ENCODE measurements at regions not wholly inside any gene's neighbourhood (a gene's known extent, or its start where the extent isn't known, plus 50 kb on each side); places are given as distances from the start of the nearest gene placed in this dataset.

GRCh38 chr13:86051134-86052103 lies 252.2 kb upstream of the SLITRK6 start:
- BruUV-seq (replicated peaks), result no TSS peak
- H3K9me2 ChIP-seq (ENCODE audit: insufficient read depth, low read length), result no peaks in the 10 kb centered on the region
- no peaks in the 10 kb centered on the region for H3K36me3 ChIP-seq (ENCODE audit: insufficient read depth, low read length)
- H3K9me3 ChIP-seq (ENCODE audit: low read length), result no peaks in the 10 kb centered on the region
- ChIA-PET CTCF (ENCODE audit: unreplicated experiment) (no interaction called here), POLR2A (no interaction called here)
- no peak for DNase-seq (ENCODE audit: low spot score)
- no peak overlapping the region for H3K4me3 ChIP-seq (ENCODE audit: low read depth, low read length, poor library complexity, severe bottlenecking)
- no peaks in the 10 kb centered on the region for H3K79me2 ChIP-seq (ENCODE audit: insufficient read depth, low read depth, low read length)
- H3K27ac ChIP-seq (ENCODE audit: low read depth, low read length, poor library complexity, severe bottlenecking), result no peak overlapping the region
- intact Hi-C loops (cut with micrococcal nuclease; ENCODE audit: unreplicated experiment), result no loop called here
- no peaks in the 10 kb centered on the region for H4K20me1 ChIP-seq (ENCODE audit: insufficient read depth, low read length)
- TF ChIP-seq EZH2phosphoT487 (IDR thresholded peaks at IDR 0.05; ENCODE audit: borderline replicate concordance, low read depth, low read length), result no peak
- TF ChIP-seq CTCF (conservative IDR thresholded peaks at IDR 0.05; ENCODE audit: low read length), result no peak
- no peaks in the 10 kb centered on the region for H3K4me1 ChIP-seq (ENCODE audit: insufficient read depth, low read length, poor library complexity, severe bottlenecking)
- H2AFZ ChIP-seq (ENCODE audit: low read length), result no peak overlapping the region
- no peak overlapping the region for H3K4me2 ChIP-seq (ENCODE audit: low read length)

- TF ChIP-seq EZH2phosphoT487 (IDR thresholded peaks at IDR 0.05; ENCODE audit: borderline replicate concordance, low read depth, low read length) (no peak), CTCF (conservative IDR thresholded peaks at IDR 0.05; ENCODE audit: low read length) (no peak)
- Histone ChIP-seq H2AFZ (ENCODE audit: low read length) (no peak overlapping the region), H3K9me3 (ENCODE audit: low read length) (no peaks in the 10 kb centered on the region), H3K4me2 (ENCODE audit: low read length) (no peak overlapping the region), H3K36me3 (ENCODE audit: insufficient read depth, low read length) (no peaks in the 10 kb centered on the region), H3K79me2 (ENCODE audit: insufficient read depth, low read depth, low read length) (no peaks in the 10 kb centered on the region), H3K4me3 (ENCODE audit: low read depth, low read length, poor library complexity, severe bottlenecking) (no peak overlapping the region), H3K9me2 (ENCODE audit: insufficient read depth, low read length) (no peaks in the 10 kb centered on the region), H3K4me1 (ENCODE audit: insufficient read depth, low read length, poor library complexity, severe bottlenecking) (no peaks in the 10 kb centered on the region), H4K20me1 (ENCODE audit: insufficient read depth, low read length) (no peaks in the 10 kb centered on the region), H3K27ac (ENCODE audit: low read depth, low read length, poor library complexity, severe bottlenecking) (no peak overlapping the region)
- ChIA-PET CTCF (ENCODE audit: unreplicated experiment) (no interaction called here), POLR2A (no interaction called here)
- DNase-seq (ENCODE audit: low spot score), result no peak
- no TSS peak for BruUV-seq (replicated peaks)
- intact Hi-C loops (cut with micrococcal nuclease; ENCODE audit: unreplicated experiment), result no loop called here
Measured at GRCh38 chr13:86038490-86038889, 239.3 kb upstream of the SLITRK6 start.

GRCh38 chr13:86020351-86021002 lies 221.3 kb upstream of the SLITRK6 start:
- intact Hi-C loops (cut with micrococcal nuclease; ENCODE audit: unreplicated experiment), result no loop called here
- Histone ChIP-seq H3K9me2 (ENCODE audit: insufficient read depth, low read length) (no peaks in the 10 kb centered on the region), H3K36me3 (ENCODE audit: insufficient read depth, low read length) (no peaks in the 10 kb centered on the region), H3K4me2 (ENCODE audit: low read length) (no peak overlapping the region), H3K4me1 (ENCODE audit: insufficient read depth, low read length, poor library complexity, severe bottlenecking) (no peaks in the 10 kb centered on the region), H3K27ac (ENCODE audit: low read depth, low read length, poor library complexity, severe bottlenecking) (no peak overlapping the region), H3K79me2 (ENCODE audit: insufficient read depth, low read depth, low read length) (no peaks in the 10 kb centered on the region), H3K4me3 (ENCODE audit: low read depth, low read length, poor library complexity, severe bottlenecking) (no peak overlapping the region), H2AFZ (ENCODE audit: low read length) (no peak overlapping the region), H3K9me3 (ENCODE audit: low read length) (peaks cover 12% of the 10 kb centered on the region; the same call in 1 of the 2 replicates), H4K20me1 (ENCODE audit: insufficient read depth, low read length) (no peaks in the 10 kb centered on the region)
- CTCF ChIA-PET (ENCODE audit: unreplicated experiment), result no interaction called here
- TF ChIP-seq EZH2phosphoT487 (IDR thresholded peaks at IDR 0.05; ENCODE audit: borderline replicate concordance, low read depth, low read length), result no peak
- TF ChIP-seq CTCF (conservative IDR thresholded peaks at IDR 0.05; ENCODE audit: low read length), result no peak
- BruUV-seq (replicated peaks), result no TSS peak
- POLR2A ChIA-PET, result no interaction called here
- no peak for DNase-seq (ENCODE audit: low spot score)

All from OCI-LY7 (cell line).